Kidney epithelial cell (primary cell): ENCODE measurements at regions not wholly inside any gene's neighbourhood (a gene's known extent, or its start where the extent isn't known, plus 50 kb on each side); places are given as distances from the start of the nearest gene placed in this dataset.

Source experiments
- DNase-seq: peaks from one replicate; pipeline ENCODE4 v3.0.0-alpha.2; 2010; ENCODE audit warnings: low read depth
- H3K27me3 ChIP-seq: 2 replicates; pipeline ENCODE4 v1.6.0; 2011; ENCODE audit warnings: low read length; ENCODE audit not compliant: control insufficient read depth, insufficient read depth
- H3K36me3 ChIP-seq: 2 replicates; pipeline ENCODE4 v1.5.1; 2011; ENCODE audit warnings: low read length; ENCODE audit not compliant: control insufficient read depth, insufficient read depth
- H3K4me3 ChIP-seq: 2 replicates; pipeline ENCODE4 v1.5.1; 2011; ENCODE audit warnings: low read depth, mild to moderate bottlenecking, control low read depth, low read length
- CTCF ChIP-seq: IDR thresholded peaks from 2 replicates; pipeline ENCODE4 v1.5.1; 2011; ENCODE audit warnings: mild to moderate bottlenecking, moderate library complexity, low read length, control low read depth, inconsistent platforms; ENCODE audit not compliant: insufficient read depth, poor library complexity, severe bottlenecking

GRCh38 chr16:86216591-86216990, 293.7 kb upstream of the FOXF1 start:
- H3K27me3 ChIP-seq: no peaks in the 10 kb centered on the region
- DNase-seq: no peak
- no peaks in the 10 kb centered on the region for H3K36me3 ChIP-seq
- no peak for TF ChIP-seq CTCF
- no peak overlapping the region for H3K4me3 ChIP-seq

GRCh38 chr16:86217001-86217890, 293.1 kb upstream of the FOXF1 start:
- DNase-seq: no peak
- no peaks in the 10 kb centered on the region for H3K27me3 ChIP-seq
- H3K36me3 ChIP-seq: no peaks in the 10 kb centered on the region
- TF ChIP-seq CTCF: no peak
- H3K4me3 ChIP-seq: no peak overlapping the region

- Histone ChIP-seq H3K36me3 (no peaks in the 10 kb centered on the region), H3K27me3 (peaks cover 3% of the 10 kb centered on the region), H3K4me3 (no peak overlapping the region)
- no peak for TF ChIP-seq CTCF
- no peak for DNase-seq
These were observed 292.4 kb upstream of the FOXF1 start for GRCh38 chr16:86217891-86218270.

- Histone ChIP-seq H3K27me3 (peaks cover 3% of the 10 kb centered on the region), H3K36me3 (no peaks in the 10 kb centered on the region), H3K4me3 (no peak overlapping the region)
- DNase-seq: no peak
- no peak for TF ChIP-seq CTCF
These were observed 291.7 kb upstream of the FOXF1 start for GRCh38 chr16:86218479-86219170.

GRCh38 chr16:86219655-86220445, 290.5 kb upstream of the FOXF1 start:
- no peak for DNase-seq
- TF ChIP-seq CTCF: no peak
- no peak overlapping the region for H3K4me3 ChIP-seq
- H3K36me3 ChIP-seq: no peaks in the 10 kb centered on the region
- peaks cover 3% of the 10 kb centered on the region for H3K27me3 ChIP-seq
